BJ (cell line): ENCODE measurements at regions not wholly inside any gene's neighbourhood (a gene's known extent, or its start where the extent isn't known, plus 50 kb on each side); places are given as distances from the start of the nearest gene placed in this dataset.

Experiments
- CTCF ChIA-PET: fragments of 350-600 bp; formaldehyde crosslinking; extraction: SDS; loops from one replicate; lab custom pipeline; 2021; ENCODE audit warnings: antibody characterized with exemption, inconsistent platforms; lab: Yijun Ruan, JAX
- POLR2A ChIA-PET: fragments of 300-600 bp; sonication (Branson Sonifier 250); formaldehyde crosslinking; extraction: SDS; loops from one replicate; lab custom pipeline; 2021; ENCODE audit warnings: antibody characterized with exemption; lab: Charles Lee
- DNase-seq: peaks from one replicate; pipeline ENCODE4 v3.0.0-alpha.2; 2011; ENCODE audit warnings: low read depth
- H3K27me3 ChIP-seq: 2 replicates; pipeline ENCODE4 v1.6.0; 2011; ENCODE audit warnings: low read length; ENCODE audit not compliant: control insufficient read depth, insufficient read depth
- H3K36me3 ChIP-seq: 2 replicates; pipeline ENCODE4 v1.5.1; 2011; ENCODE audit warnings: low read length; ENCODE audit not compliant: control insufficient read depth, insufficient read depth
- H3K4me3 ChIP-seq: 2 replicates; pipeline ENCODE4 v1.5.1; 2011; ENCODE audit warnings: low read depth, mild to moderate bottlenecking, control low read depth, low read length
- CTCF ChIP-seq: IDR thresholded peaks from 2 replicates; pipeline ENCODE4 v1.5.1; 2011; ENCODE audit warnings: low read depth, mild to moderate bottlenecking, control low read depth, inconsistent platforms, low read length, moderate library complexity; ENCODE audit not compliant: insufficient read depth

- POLR2A ChIA-PET: interaction anchor here (0.6 to 0.7 kb wide), 2 partner anchors 52 to 119 kb away, joined by 3 to 5 read pairs; no protein-coding TSS in a partner anchor
- TF ChIP-seq CTCF: no peak
- Histone ChIP-seq H3K4me3 (no peak overlapping the region), H3K27me3 (no peaks in the 10 kb centered on the region), H3K36me3 (no peaks in the 10 kb centered on the region)
- CTCF ChIA-PET: interaction anchor here (1.3 kb wide), 1 partner anchor 9 kb away, joined by 5 read pairs; no protein-coding TSS in a partner anchor
- no peak for DNase-seq
Observed at GRCh38 chr10:88095778-88096431, 232.5 kb downstream of the PTEN start.

DNA sequence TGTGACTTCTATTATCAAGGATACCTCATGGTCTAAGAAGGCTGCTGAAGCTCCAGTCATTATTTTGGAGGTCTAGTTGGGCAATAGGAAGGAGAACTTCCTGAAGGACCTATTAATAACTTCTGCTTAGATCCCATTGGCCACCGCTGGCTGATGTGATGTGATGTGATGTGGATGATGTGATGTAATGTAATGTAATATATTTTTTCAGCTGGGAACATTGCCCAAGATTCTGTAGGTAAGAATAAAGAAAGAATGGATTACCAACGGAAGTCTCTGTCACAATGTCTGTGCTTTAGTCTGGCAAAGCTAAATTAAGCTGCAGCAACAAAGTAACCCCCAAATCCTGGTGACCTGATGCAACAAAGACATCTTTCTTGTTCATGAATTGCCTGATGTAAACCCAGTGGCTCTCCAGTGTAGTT is 233.7 kb downstream of the PTEN start:
- ChIA-PET POLR2A (no interaction called here), CTCF (interaction anchor here (1.0 to 1.3 kb wide), 2 partner anchors 8 to 19 kb away, joined by 3 to 5 read pairs; no protein-coding TSS in a partner anchor)
- Histone ChIP-seq H3K4me3 (no peak overlapping the region), H3K27me3 (no peaks in the 10 kb centered on the region), H3K36me3 (no peaks in the 10 kb centered on the region)
- TF ChIP-seq CTCF: no peak
- DNase-seq: no peak

DNA sequence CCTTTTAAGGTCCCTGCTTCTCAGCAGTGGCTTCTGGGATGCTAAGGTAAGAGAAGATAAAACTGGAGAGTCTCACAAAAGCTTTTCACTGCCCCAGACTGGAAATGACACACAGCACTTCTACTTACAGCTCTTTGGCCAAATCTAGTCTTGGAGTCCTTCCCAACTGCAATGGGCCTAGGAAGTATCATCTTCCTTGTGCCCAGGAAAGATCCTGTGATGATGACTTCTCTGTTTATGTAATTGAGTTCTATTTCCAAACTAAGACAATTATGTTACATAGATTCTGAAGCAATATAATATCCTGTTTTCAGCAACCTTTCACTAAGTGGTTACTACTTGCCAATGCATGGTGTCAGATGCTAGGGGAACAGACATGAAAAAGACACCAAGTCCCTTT is 234.1 kb downstream of the PTEN start:
- TF ChIP-seq CTCF: no peak
- CTCF ChIA-PET: interaction anchor here (1.0 to 1.5 kb wide), 2 partner anchors 15 to 19 kb away, joined by 3 read pairs; no protein-coding TSS in a partner anchor
- Histone ChIP-seq H3K27me3 (no peaks in the 10 kb centered on the region), H3K36me3 (no peaks in the 10 kb centered on the region), H3K4me3 (no peak overlapping the region)
- no peak for DNase-seq
- POLR2A ChIA-PET: no interaction called here

DNA sequence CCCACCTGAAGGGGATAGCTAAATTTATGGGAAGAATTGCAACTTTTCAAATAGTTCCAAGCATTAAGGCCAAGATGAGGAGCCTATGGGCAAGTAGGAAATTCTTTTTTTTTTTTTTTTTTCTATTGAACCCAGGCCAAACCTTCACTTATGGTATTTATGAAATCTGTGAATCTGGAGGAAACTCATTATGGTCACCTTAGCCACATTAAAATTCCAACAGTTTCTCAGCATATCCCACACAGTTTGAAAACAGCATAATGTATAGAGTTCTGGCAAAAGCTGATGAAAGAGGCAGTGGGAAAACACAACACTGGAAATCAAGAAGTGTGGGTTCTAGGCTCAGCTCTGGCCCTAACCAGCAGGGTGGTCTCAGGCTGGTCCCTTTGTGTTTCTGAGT is 236.9 kb downstream of the PTEN start:
- CTCF ChIA-PET: interaction anchor here (1.7 kb wide), 1 partner anchor 12 kb away, joined by 5 read pairs; no protein-coding TSS in a partner anchor
- H3K4me3 ChIP-seq: no peak overlapping the region
- POLR2A ChIA-PET: no interaction called here
- no peaks in the 10 kb centered on the region for H3K36me3 ChIP-seq
- no peaks in the 10 kb centered on the region for H3K27me3 ChIP-seq
- TF ChIP-seq CTCF: no peak
- DNase-seq: no peak

DNA sequence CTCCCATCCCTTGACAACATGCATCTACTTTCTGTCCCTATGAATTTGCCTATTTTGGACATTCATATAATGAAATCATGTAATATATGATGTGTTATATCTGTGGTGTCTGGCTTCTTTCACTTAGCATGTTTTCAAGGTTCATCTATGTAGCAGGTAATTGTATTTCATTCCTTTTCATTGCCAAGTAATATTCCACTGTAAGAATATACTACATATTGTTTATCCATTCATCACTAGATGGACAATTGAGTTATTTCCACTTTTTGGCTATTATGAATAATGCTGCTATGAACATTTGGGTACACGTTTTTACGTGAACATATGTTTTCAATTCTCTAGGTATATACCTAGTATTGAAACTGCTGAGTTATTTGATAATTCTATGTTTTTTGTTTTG is 238.2 kb downstream of the PTEN start:
- DNase-seq: no peak

More for the DNA sequence above, 238.2 kb downstream of the PTEN start:
- no peaks in the 10 kb centered on the region for H3K27me3 ChIP-seq
- POLR2A ChIA-PET: no interaction called here
- TF ChIP-seq CTCF: no peak
- H3K36me3 ChIP-seq: no peaks in the 10 kb centered on the region
- no peak overlapping the region for H3K4me3 ChIP-seq
- CTCF ChIA-PET: no interaction called here
